GM12878 (cell line): ENCODE measurements at regions not wholly inside any gene's neighbourhood (a gene's known extent, or its start where the extent isn't known, plus 50 kb on each side); places are given as distances from the start of the nearest gene placed in this dataset.

Experiments
- ATAC-seq: fragments of 200-7000 bp; cut with Tn5 transposase; 3 replicates; pipeline ENCODE4 v1.9.1; 2020; ENCODE audit warnings: mild to moderate bottlenecking, moderate library complexity
- BruUV-seq: library from RNA; stranded (reverse); fragments of 400-500 nt; replicated peaks from 2 replicates; lab custom pipeline; 2021; lab: Mats Ljungman, UMichigan
- CTCF ChIA-PET: fragments of 300-600 bp; sonication (Branson Sonifier 250); formaldehyde crosslinking; extraction: SDS; loops from one replicate; lab custom pipeline; 2021; ENCODE audit warnings: inconsistent platforms; lab: Yijun Ruan, JAX
- POLR2A ChIA-PET: fragments of 350-600 bp; formaldehyde crosslinking; extraction: SDS; loops from one replicate; lab custom pipeline; 2021; ENCODE audit warnings: inconsistent platforms; lab: Charles Lee
- RAD21 ChIA-PET: fragments of 300-600 bp; sonication (Branson Sonifier 250); formaldehyde crosslinking; loops from one replicate; lab custom pipeline; 2023; ENCODE audit warnings: antibody characterized with exemption; ENCODE audit not compliant: unreplicated experiment; lab: Charles Lee
- SMC1A ChIA-PET: fragments of 300-600 bp; sonication (Branson Sonifier 250); formaldehyde crosslinking; loops from one replicate; lab custom pipeline; 2023; ENCODE audit not compliant: unreplicated experiment, uncharacterized antibody; lab: Charles Lee
- DNase-seq: peaks from one replicate; pipeline ENCODE4 v3.0.0-alpha.2; 2011; ENCODE audit warnings: low read depth, low spot score
- FAIRE-seq: peaks from 3 replicates; lab custom pipeline; 2011; peaks lifted over from hg19 to GRCh38; lab: Jason Lieb, UNC
- H2AFZ ChIP-seq: 2 replicates; pipeline ENCODE4 v1.6.0; 2011; ENCODE audit warnings: low read depth, low read length, control low read depth; ENCODE audit not compliant: control insufficient read depth
- H3K27ac ChIP-seq: 2 replicates; pipeline ENCODE4 v1.5.1; 2011; ENCODE audit warnings: control low read depth; ENCODE audit not compliant: control insufficient read depth, insufficient read depth
- H3K27me3 ChIP-seq, 2 experiments: replicated peaks in 1 of 2; 2 replicates each; pipeline versions ENCODE4 v1.6.0 to v1.6.1; 2011; ENCODE audit warnings: low read length in 1 of 2; ENCODE audit not compliant: control insufficient read depth in 2 of 2, insufficient read depth in 2 of 2
- H3K36me3 ChIP-seq, 2 experiments: 2 replicates each; pipeline ENCODE4 v1.5.1; 2011; ENCODE audit warnings: low read length in 1 of 2; ENCODE audit not compliant: control insufficient read depth in 2 of 2, insufficient read depth in 2 of 2
- H3K4me1 ChIP-seq: 2 replicates; pipeline ENCODE4 v1.6.1; 2011; ENCODE audit warnings: mild to moderate bottlenecking, low read length, moderate library complexity, mixed read lengths; ENCODE audit not compliant: control insufficient read depth, insufficient read depth
- H3K4me2 ChIP-seq: 2 replicates; pipeline ENCODE4 v1.6.0; 2011; ENCODE audit warnings: control low read depth; ENCODE audit not compliant: control insufficient read depth, insufficient read depth
- H3K4me3 ChIP-seq: fragments of 200-600 bp; sonication (generic); 2 replicates; pipeline ENCODE4 v1.5.1; 2016
- H3K79me2 ChIP-seq: 2 replicates; pipeline ENCODE4 v1.6.0; 2011; ENCODE audit warnings: low read length; ENCODE audit not compliant: control insufficient read depth, insufficient read depth
- H3K9ac ChIP-seq: 2 replicates; pipeline ENCODE4 v1.8.0; 2011; ENCODE audit warnings: low read length, control low read depth, mixed read lengths; ENCODE audit not compliant: control insufficient read depth, insufficient read depth
- H3K9me3 ChIP-seq: replicated peaks from 3 replicates; pipeline ENCODE4 v1.5.1; 2011; ENCODE audit warnings: mild to moderate bottlenecking, low read length; ENCODE audit not compliant: control insufficient read depth, insufficient read depth
- H4K20me1 ChIP-seq: 2 replicates; pipeline ENCODE4 v1.6.0; 2011; ENCODE audit not compliant: control insufficient read depth, insufficient read depth
- BCL11A ChIP-seq: IDR thresholded peaks from 2 replicates; pipeline ENCODE4 v1.6.1; 2011; ENCODE audit warnings: low read depth, low read length
- EP300 ChIP-seq, 2 experiments: fragments of 150-350 bp in 1 of 2; IDR thresholded peaks; 2 replicates each; pipeline ENCODE4 v1.6.1; 2011 to 2012; ENCODE audit warnings: low read depth in 2 of 2, low read length in 2 of 2, borderline replicate concordance in 1 of 2, improper control_type of control experiment in 1 of 2, inconsistent platforms in 1 of 2; ENCODE audit not compliant: control insufficient read depth in 1 of 2
- FOXK2 ChIP-seq: fragments of 450-650 bp; IDR thresholded peaks from 2 replicates; pipeline ENCODE4 v1.6.1; 2017; ENCODE audit warnings: mild to moderate bottlenecking, moderate library complexity
- KAT2A ChIP-seq: conservative IDR thresholded peaks from 2 replicates; pipeline ENCODE4 v1.6.1; 2011; ENCODE audit warnings: low read depth, low read length; ENCODE audit not compliant: control insufficient read depth
- MEF2B ChIP-seq: fragments of 450-650 bp; IDR thresholded peaks from 2 replicates; pipeline ENCODE4 v1.6.1; 2018; ENCODE audit warnings: mild to moderate bottlenecking, moderate library complexity; ENCODE audit not compliant: partially characterized antibody, poor library complexity, severe bottlenecking
- NR2C1 ChIP-seq: fragments of 450-650 bp; IDR thresholded peaks from 2 replicates; pipeline ENCODE4 v1.6.1; 2017; ENCODE audit warnings: antibody characterized with exemption, mild to moderate bottlenecking, moderate library complexity
- PAX5 ChIP-seq: IDR thresholded peaks from 2 replicates; pipeline ENCODE4 v1.6.1; 2011; ENCODE audit warnings: low read depth, low read length, borderline replicate concordance
- RAD21 ChIP-seq: IDR thresholded peaks from 2 replicates; pipeline ENCODE4 v1.6.1; 2011; ENCODE audit warnings: mild to moderate bottlenecking, low read depth, low read length, moderate library complexity; ENCODE audit not compliant: insufficient read depth
- RB1 ChIP-seq: fragments of 450-650 bp; formaldehyde crosslinking; IDR thresholded peaks from 2 replicates; pipeline ENCODE4 v1.6.1; 2017; ENCODE audit warnings: mild to moderate bottlenecking, borderline replicate concordance
- WRNIP1 ChIP-seq: IDR thresholded peaks from 2 replicates; pipeline ENCODE4 v1.6.1; 2011; ENCODE audit warnings: low read depth, low read length, improper control_type of control experiment, borderline replicate concordance
- WGBS: methylation state at CpG from one replicate; pipeline ENCODE4 v1.1.6; 2016; ENCODE audit warnings: low lambda C conversion rate; ENCODE audit not compliant: insufficient replicate concordance, insufficient coverage; ENCODE audit errors: missing lambda C conversion rate; 5-methylcytosine and 5-hydroxymethylcytosine counted together
- in situ Hi-C: fragments of 300-500 bp; cut with MboI; formaldehyde crosslinking; loops from 9 replicates; pipeline ENCODE4 v1.14.3; 2018; ENCODE audit warnings: mixed read lengths
- intact Hi-C: fragments of 100-400 bp; cut with micrococcal nuclease; formaldehyde crosslinking; loops from one replicate; pipeline ENCODE4 v1.14.2; 2022; ENCODE audit not compliant: unreplicated experiment

DNA sequence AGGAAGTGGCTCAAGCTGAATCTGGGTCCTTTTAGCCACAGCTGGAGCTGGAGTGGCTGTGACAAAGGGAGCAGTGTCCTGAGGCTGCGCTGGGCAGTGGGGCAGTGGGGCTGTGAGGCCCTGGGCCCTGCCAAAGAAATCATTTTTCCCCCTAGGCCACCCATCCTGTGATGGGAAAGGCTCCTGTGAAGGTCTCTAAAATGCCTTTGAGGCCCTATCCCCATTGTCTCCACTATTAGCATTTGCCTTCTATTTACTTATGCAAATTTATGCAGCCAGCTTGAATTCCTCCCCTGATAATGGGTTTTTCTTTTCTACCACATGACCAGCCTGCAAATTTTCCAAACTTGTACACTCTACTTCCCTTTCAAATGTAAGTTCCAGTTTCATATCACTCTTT, 539.2 kb downstream of the MEI4 start:
- intact Hi-C loops (no loop called here), in situ Hi-C loops (no loop called here)
- no peaks in the 10 kb centered on the region for H3K27me3 ChIP-seq
- ChIA-PET CTCF (interaction anchor here (0.6 kb wide), 1 partner anchor 21 kb away, joined by 3 read pairs; no protein-coding TSS in a partner anchor), SMC1A (no interaction called here), RAD21 (no interaction called here), POLR2A (no interaction called here)
- no peaks in the 10 kb centered on the region for H3K36me3 ChIP-seq
- H4K20me1 ChIP-seq, result no peaks in the 10 kb centered on the region
- no peaks in the 10 kb centered on the region for H3K79me2 ChIP-seq
- no peak overlapping the region for H3K4me2 ChIP-seq
- no peak for TF ChIP-seq NR2C1
- no peak for TF ChIP-seq FOXK2
- no peak for TF ChIP-seq RAD21
- TF ChIP-seq PAX5, result no peak
- TF ChIP-seq EP300 (IDR thresholded peaks at IDR 0.05; ENCODE audit: borderline replicate concordance in 1 of 2, control insufficient read depth in 1 of 2, low read depth in 2 of 2, low read length in 2 of 2), result no peak
- TF ChIP-seq MEF2B, result no peak
- FAIRE-seq, result no peak
- H3K27ac ChIP-seq, result no peak overlapping the region
- H3K9me3 ChIP-seq, result no peaks in the 10 kb centered on the region; the same call in 2 of the 3 replicates
- no peak overlapping the region for H3K4me3 ChIP-seq
- H3K4me1 ChIP-seq, result no peaks in the 10 kb centered on the region
- BruUV-seq, result no TSS peak
- DNase-seq, result no peak
- ATAC-seq, result no peak
- no peak overlapping the region for H3K9ac ChIP-seq
- 0% methylated on average over 1 of the region's 1 CpG for WGBS
- no peak overlapping the region for H2AFZ ChIP-seq

DNA sequence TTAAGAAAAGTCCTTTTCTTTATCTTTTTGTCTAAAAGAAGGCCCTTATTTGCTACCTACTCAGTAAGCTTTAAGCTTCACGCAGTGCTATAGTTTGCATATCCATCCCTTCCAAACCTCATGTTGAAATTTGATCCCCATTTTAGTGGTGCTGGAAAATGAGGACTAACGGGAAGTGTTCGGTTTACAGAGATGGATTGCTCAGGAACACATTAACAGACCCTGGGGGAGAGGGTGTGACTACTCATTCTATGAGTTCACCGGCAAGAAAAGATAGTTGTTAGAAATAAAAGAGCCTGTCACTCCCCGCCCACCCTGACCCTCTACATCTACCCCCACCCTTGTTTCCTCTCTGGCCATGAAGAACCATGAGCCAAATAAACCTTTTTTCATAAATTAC, 546.2 kb downstream of the MEI4 start:
- SMC1A ChIA-PET, result interaction anchor here (1.0 kb wide), 1 partner anchor 87 kb away, joined by 3 read pairs; no protein-coding TSS in a partner anchor
- intact Hi-C loops, result no loop called here
- Histone ChIP-seq H3K9me3 (no peaks in the 10 kb centered on the region), H3K36me3 (no peaks in the 10 kb centered on the region), H3K79me2 (no peaks in the 10 kb centered on the region), H4K20me1 (no peaks in the 10 kb centered on the region), H3K4me1 (no peaks in the 10 kb centered on the region), H2AFZ (no peak overlapping the region), H3K27ac (no peak overlapping the region), H3K9ac (no peak overlapping the region), H3K27me3 (no peaks in the 10 kb centered on the region), H3K4me2 (no peak overlapping the region), H3K4me3 (no peak overlapping the region)
- POLR2A ChIA-PET, result no interaction called here
- in situ Hi-C loops, result no loop called here
- no peak for ATAC-seq
- WGBS, result 43% methylated on average over 5 of the region's 5 CpGs
- CTCF ChIA-PET, result no interaction called here
- RAD21 ChIA-PET, result no interaction called here
- BruUV-seq, result no TSS peak
- no peak for FAIRE-seq
- TF ChIP-seq WRNIP1, result no peak
- TF ChIP-seq RB1, result no peak
- TF ChIP-seq KAT2A, result no peak
- no peak for TF ChIP-seq BCL11A
- DNase-seq, result no peak
